ENCODE measurements at regions not wholly inside any gene's neighbourhood (a gene's known extent, or its start where the extent isn't known, plus 50 kb on each side); places are given as distances from the start of the nearest gene placed in this dataset.

- no peak for DNase-seq
Observed at GRCh38 chr10:83037653-83038052, 1101.7 kb upstream of the GHITM start.

- no peak for DNase-seq
Observed at GRCh38 chr10:83038631-83039030, 1100.7 kb upstream of the GHITM start.

GRCh38 chr10:83045731-83046130 lies 1093.6 kb upstream of the GHITM start:
- DNase-seq: no peak

GRCh38 chr10:83050815-83051214 lies 1088.5 kb upstream of the GHITM start:
- DNase-seq: no peak

GRCh38 chr10:83062871-83063270 lies 1076.4 kb upstream of the GHITM start:
- no peak for DNase-seq

- DNase-seq: no peak
Observed at GRCh38 chr10:83073472-83073871, 1065.8 kb upstream of the GHITM start.

- no peak for DNase-seq
Observed at GRCh38 chr10:83075016-83075814, 1064.1 kb upstream of the GHITM start.

- no peak for DNase-seq
Observed at GRCh38 chr10:83075815-83076355, 1063.4 kb upstream of the GHITM start.

- DNase-seq: no peak
Observed at GRCh38 chr10:83076443-83076842, 1062.9 kb upstream of the GHITM start.

- DNase-seq: no peak
Observed at GRCh38 chr10:83078160-83078559, 1061.1 kb upstream of the GHITM start.

GRCh38 chr10:83078645-83079044 lies 1060.7 kb upstream of the GHITM start:
- DNase-seq: no peak

GRCh38 chr10:83083831-83084230 lies 1055.5 kb upstream of the GHITM start:
- DNase-seq: no peak

GRCh38 chr10:83089335-83089734 lies 1050.0 kb upstream of the GHITM start:
- DNase-seq: no peak

GRCh38 chr10:83104616-83105015 lies 1034.7 kb upstream of the GHITM start:
- no peak for DNase-seq

GRCh38 chr10:83108565-83109333 lies 1030.6 kb upstream of the GHITM start:
- no peak for DNase-seq

- no peak for DNase-seq
Observed at GRCh38 chr10:83119346-83119745, 1020.0 kb upstream of the GHITM start.

- no peak for DNase-seq
Observed at GRCh38 chr10:83122336-83122735, 1017.0 kb upstream of the GHITM start.

- no peak for DNase-seq
Observed at GRCh38 chr10:83127942-83128575, 1011.2 kb upstream of the GHITM start.

GRCh38 chr10:83140811-83141210 lies 998.5 kb upstream of the GHITM start:
- DNase-seq: no peak

GRCh38 chr10:83142074-83142563 lies 997.2 kb upstream of the GHITM start:
- DNase-seq: no peak

- DNase-seq: no peak
Observed at GRCh38 chr10:83144461-83144860, 994.8 kb upstream of the GHITM start.

GRCh38 chr10:83153714-83154113 lies 985.6 kb upstream of the GHITM start:
- no peak for DNase-seq

- DNase-seq: no peak
Observed at GRCh38 chr10:83164156-83164555, 975.2 kb upstream of the GHITM start.
